ENCODE measurements at regions not wholly inside any gene's neighbourhood (a gene's known extent, or its start where the extent isn't known, plus 50 kb on each side); places are given as distances from the start of the nearest gene placed in this dataset.

- TF ChIP-seq POLR2A (IDR thresholded peaks at IDR 0.05) (no peak), CTCF (IDR thresholded peaks at IDR 0.05) (no peak), EP300 (IDR thresholded peaks at IDR 0.05) (no peak)
- no peaks in the 10 kb centered on the region for H3K27me3 ChIP-seq
- peaks cover 2% of the 10 kb centered on the region for H3K4me1 ChIP-seq (ENCODE audit: insufficient read depth)
- no peaks in the 10 kb centered on the region for H3K9me3 ChIP-seq
- no peaks in the 10 kb centered on the region for H3K36me3 ChIP-seq
- no peak overlapping the region for H3K27ac ChIP-seq
- H3K4me3 ChIP-seq: no peak overlapping the region
- intact Hi-C loops (cut with DNase I): no loop called here
- no peak for DNase-seq
- WGBS, 3 donors: 6 to 34% (median 17%) methylated on average over 1 of the region's 1 CpG
These were observed 70.0 kb upstream of the THUMPD2 start for GRCh38 chr2:39849064-39849463.

- Histone ChIP-seq H3K27ac (no peak overlapping the region), H3K27me3 (no peaks in the 10 kb centered on the region), H3K36me3 (no peaks in the 10 kb centered on the region), H3K4me3 (no peak overlapping the region), H3K9me3 (no peaks in the 10 kb centered on the region), H3K4me1 (ENCODE audit: insufficient read depth) (no peaks in the 10 kb centered on the region)
- no peak for DNase-seq
- intact Hi-C loops (cut with DNase I): no loop called here
- 81% methylated on average over 6 of the region's 6 CpGs for WGBS, 3 donors
- TF ChIP-seq POLR2A (IDR thresholded peaks at IDR 0.05) (no peak), EP300 (IDR thresholded peaks at IDR 0.05) (no peak), CTCF (IDR thresholded peaks at IDR 0.05) (no peak)
These were observed 66.5 kb upstream of the THUMPD2 start for GRCh38 chr2:39845460-39846146.

GRCh38 chr2:39839261-39839848 lies 60.3 kb upstream of the THUMPD2 start:
- Histone ChIP-seq H3K27me3 (no peaks in the 10 kb centered on the region), H3K9me3 (no peaks in the 10 kb centered on the region), H3K4me1 (ENCODE audit: insufficient read depth) (no peaks in the 10 kb centered on the region), H3K27ac (no peak overlapping the region), H3K4me3 (no peak overlapping the region), H3K36me3 (no peaks in the 10 kb centered on the region)
- no peak for TF ChIP-seq EP300 (IDR thresholded peaks at IDR 0.05)
- TF ChIP-seq CTCF (IDR thresholded peaks at IDR 0.05): no peak
- no peak for TF ChIP-seq POLR2A (IDR thresholded peaks at IDR 0.05)
- DNase-seq: no peak
- intact Hi-C loops (cut with DNase I): no loop called here
- 80 to 90% (median 89%) methylated on average over 5 of the region's 5 CpGs for WGBS, 3 donors

GRCh38 chr2:39838589-39838988 lies 59.5 kb upstream of the THUMPD2 start:
- Histone ChIP-seq H3K4me3 (no peak overlapping the region), H3K4me1 (ENCODE audit: insufficient read depth) (no peaks in the 10 kb centered on the region), H3K9me3 (no peaks in the 10 kb centered on the region), H3K27ac (no peak overlapping the region), H3K27me3 (no peaks in the 10 kb centered on the region), H3K36me3 (no peaks in the 10 kb centered on the region)
- DNase-seq: no peak
- TF ChIP-seq POLR2A (IDR thresholded peaks at IDR 0.05) (no peak), EP300 (IDR thresholded peaks at IDR 0.05) (no peak), CTCF (IDR thresholded peaks at IDR 0.05) (no peak)
- intact Hi-C loops (cut with DNase I): no loop called here
- 85 to 95% (median 87%) methylated on average over 3 of the region's 3 CpGs for WGBS, 3 donors

Measured in ovary (tissue), 7 donors.